Lung (tissue), 11 donors: ENCODE measurements at regions not wholly inside any gene's neighbourhood (a gene's known extent, or its start where the extent isn't known, plus 50 kb on each side); places are given as distances from the start of the nearest gene placed in this dataset.

ENCODE experiments used
- ATAC-seq: fragments of 200-7000 bp; cut with Tn5 transposase; one replicate; pipeline ENCODE4 v1.9.1; 2020; ENCODE audit warnings: moderate number of reproducible peaks; ENCODE audit not compliant: insufficient read depth, low FRiP score
- DNase-seq, 3 donors: peaks; one replicate each; pipeline ENCODE4 v3.0.0-alpha.2; 2013 to 2017
- H3K27ac ChIP-seq, 2 donors: one replicate each; pipeline ENCODE4 v1.5.1; 2013; ENCODE audit warnings: mild to moderate bottlenecking in 2 of 2, moderate library complexity in 2 of 2, control low read depth in 1 of 2, inconsistent platforms in 1 of 2, low read depth in 1 of 2, low read length in 1 of 2
- H3K27me3 ChIP-seq, 3 donors: one replicate each; pipeline ENCODE4 v1.5.1; 2013; ENCODE audit warnings: low read length in 2 of 3; ENCODE audit not compliant: control insufficient read depth in 3 of 3, insufficient read depth in 3 of 3
- H3K36me3 ChIP-seq, 4 donors: one replicate each; pipeline ENCODE4 v1.5.1; 2013; ENCODE audit warnings: low read length in 4 of 4, mild to moderate bottlenecking in 1 of 4, moderate library complexity in 1 of 4; ENCODE audit not compliant: control insufficient read depth in 4 of 4, insufficient read depth in 4 of 4
- H3K4me1 ChIP-seq, 5 donors: one replicate each; pipeline ENCODE4 v1.5.1; 2013; ENCODE audit warnings: low read length in 5 of 5, mild to moderate bottlenecking in 2 of 5, moderate library complexity in 1 of 5; ENCODE audit not compliant: control insufficient read depth in 5 of 5, insufficient read depth in 5 of 5
- H3K4me3 ChIP-seq: one replicate; pipeline ENCODE4 v1.5.1; 2013; ENCODE audit warnings: mild to moderate bottlenecking, control low read depth, moderate library complexity
- H3K9ac ChIP-seq, 2 donors: one replicate each; pipeline ENCODE4 v1.5.1; 2013; ENCODE audit warnings: low read length in 2 of 2, control low read depth in 1 of 2; ENCODE audit not compliant: insufficient read depth in 1 of 2
- H3K9me3 ChIP-seq, 4 donors: one replicate each; pipeline ENCODE4 v1.5.1; 2013; ENCODE audit warnings: low read length in 3 of 4, mild to moderate bottlenecking in 1 of 4, moderate library complexity in 1 of 4; ENCODE audit not compliant: control insufficient read depth in 4 of 4, insufficient read depth in 3 of 4
- CTCF ChIP-seq: IDR thresholded peaks from 2 replicates; pipeline ENCODE4 v1.5.1; 2012; ENCODE audit warnings: mild to moderate bottlenecking; ENCODE audit errors: control extremely low read depth, extremely low read depth
- WGBS, 2 donors: extraction: QIAGEN DNeasy Blood & Tissue Kit; methylation state at CpG; one replicate each; pipeline ENCODE4 v1.1.7; 2013; 5-methylcytosine and 5-hydroxymethylcytosine counted together
- donor health status: control.
- donor health status: control.
- donor health status: Bipolar disorder and iron deficiency.
- donor health status: healthy.
- donor health status: DM: yes; HTN: yes; CAD: no.

DNA sequence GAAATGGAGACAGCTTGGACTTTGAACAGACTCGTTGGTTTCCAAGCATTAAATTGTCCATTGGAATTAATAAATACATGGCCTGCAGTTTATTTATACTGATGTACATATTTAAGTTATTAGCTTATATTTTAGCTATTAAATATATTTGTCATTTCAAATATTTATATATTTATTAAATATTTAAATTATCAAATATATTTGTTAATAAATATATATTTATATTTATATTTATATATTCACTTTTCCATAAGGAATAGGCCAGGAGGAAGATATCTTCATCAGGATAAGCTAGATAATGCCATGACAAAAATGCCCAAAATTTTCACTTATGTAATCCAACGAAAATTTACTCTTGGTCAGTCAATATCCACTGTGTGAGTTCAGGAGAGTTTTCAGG lies 229.9 kb downstream of the ZNF608 start:
- H3K36me3 ChIP-seq: no peaks in the 10 kb centered on the region
- 85 to 88% methylated on average over 2 of the region's 2 CpGs for WGBS, 2 donors
- no peak for ATAC-seq

DNA sequence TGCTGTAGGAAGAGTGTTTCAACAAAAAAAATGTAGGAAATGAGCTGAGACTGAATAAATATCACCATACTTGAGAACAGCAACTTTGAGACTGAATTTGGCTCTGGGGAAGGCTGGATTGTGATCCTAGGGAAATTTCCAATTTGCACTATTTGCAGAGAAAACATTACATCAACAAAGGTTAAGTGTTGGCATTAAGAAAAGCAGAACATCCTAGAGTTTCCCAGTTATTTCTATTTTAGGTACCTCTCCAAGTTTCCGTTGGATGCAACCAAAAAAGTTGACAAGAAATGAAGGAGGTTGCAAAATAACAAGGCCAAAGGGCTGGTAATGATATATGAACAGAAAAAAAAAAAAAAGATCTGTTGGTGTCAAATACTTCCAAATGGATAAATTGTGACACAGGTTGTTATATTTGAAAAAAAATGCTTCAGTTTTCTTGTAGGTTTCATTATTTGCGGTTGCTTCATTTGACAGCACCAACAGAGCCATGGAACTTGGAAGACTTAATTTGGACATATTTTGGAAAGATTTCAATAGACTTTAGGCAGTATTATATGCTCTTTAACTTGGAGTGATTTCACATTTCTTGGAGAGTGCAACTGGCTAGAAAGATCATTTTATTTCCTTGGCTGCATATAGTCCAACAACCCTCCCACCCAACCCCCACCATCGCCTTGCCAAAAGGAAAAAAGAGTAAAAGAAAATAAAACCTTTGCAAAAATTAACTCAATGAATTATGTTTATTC lies 230.8 kb downstream of the ZNF608 start:
- Histone ChIP-seq H3K36me3 (no peaks in the 10 kb centered on the region), H3K27ac (no peak overlapping the region), H3K4me3 (no peak overlapping the region), H3K27me3 (no peaks in the 10 kb centered on the region), H3K9ac (no peak overlapping the region), H3K9me3 (no peaks in the 10 kb centered on the region), H3K4me1 (peaks cover 0 to 46% (median 15%) of the 10 kb centered on the region in 5 donors)
- 71 to 85% methylated on average over 3 of the region's 3 CpGs for WGBS, 2 donors
- peak; percentile 20 for ATAC-seq
- DNase-seq: peak; percentile 23 to 90 (median 86)
- TF ChIP-seq CTCF: no peak

More for the DNA sequence above, 229.9 kb downstream of the ZNF608 start:
- no peak overlapping the region for H3K4me3 ChIP-seq
- H3K9ac ChIP-seq: no peak overlapping the region
- peaks cover 0 to 38% (median 13%) of the 10 kb centered on the region in 5 donors for H3K4me1 ChIP-seq
- TF ChIP-seq CTCF: no peak
- H3K27me3 ChIP-seq: no peaks in the 10 kb centered on the region
- no peak overlapping the region for H3K27ac ChIP-seq
- no peak for DNase-seq
- H3K9me3 ChIP-seq: no peaks in the 10 kb centered on the region

- H3K4me3 ChIP-seq: no peak overlapping the region
- H3K36me3 ChIP-seq: no peaks in the 10 kb centered on the region
- H3K4me1 ChIP-seq: peaks cover 0 to 52% (median 15%) of the 10 kb centered on the region in 5 donors
- no peak for ATAC-seq
- no peaks in the 10 kb centered on the region for H3K27me3 ChIP-seq
- no peak for DNase-seq
- TF ChIP-seq CTCF: no peak
- H3K27ac ChIP-seq: no peak overlapping the region
- WGBS, 2 donors: 71 to 89% methylated on average over 3 of the region's 3 CpGs
- H3K9me3 ChIP-seq: no peaks in the 10 kb centered on the region
- no peak overlapping the region for H3K9ac ChIP-seq
Measured at GRCh38 chr5:124514956-124515355, 231.5 kb downstream of the ZNF608 start.
